ENCODE measurements at regions not wholly inside any gene's neighbourhood (a gene's known extent, or its start where the extent isn't known, plus 50 kb on each side); places are given as distances from the start of the nearest gene placed in this dataset.

GRCh38 chr10:123377883-123378282 lies 223.7 kb downstream of the BUB3 start:
- TF ChIP-seq FOXA1 (IDR thresholded peaks at IDR 0.05) (no peak), LEF1 (IDR thresholded peaks at IDR 0.05; ENCODE audit: borderline replicate concordance) (no peak), FOXK2 (IDR thresholded peaks at IDR 0.05) (no peak), L3MBTL2 (conservative IDR thresholded peaks at IDR 0.05) (no peak), FOXM1 (IDR thresholded peaks at IDR 0.05; ENCODE audit: borderline replicate concordance) (no peak), TARDBP (IDR thresholded peaks at IDR 0.05) (no peak), SUZ12 (IDR thresholded peaks at IDR 0.05) (no peak), ZNF384 (IDR thresholded peaks at IDR 0.05) (no peak), HDGF (IDR thresholded peaks at IDR 0.05; ENCODE audit: borderline replicate concordance) (no peak), SP1 (IDR thresholded peaks at IDR 0.05) (no peak)

Measured in HEK293T (cell line).